ENCODE measurements at regions not wholly inside any gene's neighbourhood (a gene's known extent, or its start where the extent isn't known, plus 50 kb on each side); places are given as distances from the start of the nearest gene placed in this dataset.
"Not testable (repeated sequence)": the region's sequence is repeated elsewhere in the genome, so short reads cannot be mapped to it uniquely, and the experiment has no call there.

DNA sequence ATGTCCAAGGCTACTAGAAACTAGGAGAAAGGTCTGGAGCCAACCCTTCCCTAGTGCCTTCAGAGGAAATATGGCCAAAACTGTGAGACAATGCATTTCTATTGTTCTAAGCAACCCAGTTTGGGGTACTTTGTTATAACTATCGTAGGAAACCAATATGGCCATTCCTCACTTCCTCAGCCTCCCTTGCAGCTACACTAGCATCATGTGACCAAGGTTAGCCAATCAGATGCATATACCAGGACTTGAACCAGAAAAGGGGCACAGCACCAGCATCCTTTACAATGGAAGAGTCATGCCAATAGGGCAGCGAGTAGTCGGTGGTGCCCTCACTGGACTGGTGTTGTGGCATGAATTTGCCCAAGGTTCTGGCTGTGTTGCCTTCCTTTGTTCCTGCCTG lies 464.0 kb downstream of the TMEM114 start:
- Histone ChIP-seq H4K20me1 (ENCODE audit: insufficient read depth, low read length) (no peaks in the 10 kb centered on the region), H2AFZ (ENCODE audit: low read length) (no peak overlapping the region), H3K4me3 (ENCODE audit: low read depth, low read length, poor library complexity, severe bottlenecking) (no peak overlapping the region), H3K79me2 (ENCODE audit: insufficient read depth, low read depth, low read length) (no peaks in the 10 kb centered on the region), H3K9me2 (ENCODE audit: insufficient read depth, low read length) (no peaks in the 10 kb centered on the region), H3K27ac (ENCODE audit: low read depth, low read length, poor library complexity, severe bottlenecking) (no peak overlapping the region), H3K4me2 (ENCODE audit: low read length) (no peak overlapping the region), H3K36me3 (ENCODE audit: insufficient read depth, low read length) (no peaks in the 10 kb centered on the region), H3K4me1 (ENCODE audit: insufficient read depth, low read length, poor library complexity, severe bottlenecking) (no peaks in the 10 kb centered on the region), H3K9me3 (ENCODE audit: low read length) (no peaks in the 10 kb centered on the region)
- TF ChIP-seq, protein P1, sequence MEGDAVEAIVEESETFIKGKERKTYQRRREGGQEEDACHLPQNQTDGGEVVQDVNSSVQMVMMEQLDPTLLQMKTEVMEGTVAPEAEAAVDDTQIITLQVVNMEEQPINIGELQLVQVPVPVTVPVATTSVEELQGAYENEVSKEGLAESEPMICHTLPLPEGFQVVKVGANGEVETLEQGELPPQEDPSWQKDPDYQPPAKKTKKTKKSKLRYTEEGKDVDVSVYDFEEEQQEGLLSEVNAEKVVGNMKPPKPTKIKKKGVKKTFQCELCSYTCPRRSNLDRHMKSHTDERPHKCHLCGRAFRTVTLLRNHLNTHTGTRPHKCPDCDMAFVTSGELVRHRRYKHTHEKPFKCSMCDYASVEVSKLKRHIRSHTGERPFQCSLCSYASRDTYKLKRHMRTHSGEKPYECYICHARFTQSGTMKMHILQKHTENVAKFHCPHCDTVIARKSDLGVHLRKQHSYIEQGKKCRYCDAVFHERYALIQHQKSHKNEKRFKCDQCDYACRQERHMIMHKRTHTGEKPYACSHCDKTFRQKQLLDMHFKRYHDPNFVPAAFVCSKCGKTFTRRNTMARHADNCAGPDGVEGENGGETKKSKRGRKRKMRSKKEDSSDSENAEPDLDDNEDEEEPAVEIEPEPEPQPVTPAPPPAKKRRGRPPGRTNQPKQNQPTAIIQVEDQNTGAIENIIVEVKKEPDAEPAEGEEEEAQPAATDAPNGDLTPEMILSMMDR (conservative IDR thresholded peaks at IDR 0.05; ENCODE audit: low read length): no peak
- no peak for TF ChIP-seq EZH2phosphoT487 (IDR thresholded peaks at IDR 0.05; ENCODE audit: borderline replicate concordance, low read depth, low read length)
- ChIA-PET CTCF (ENCODE audit: unreplicated experiment) (no interaction called here), POLR2A (no interaction called here)
- no peak for DNase-seq (ENCODE audit: low spot score)
- no TSS peak for BruUV-seq (replicated peaks)
- intact Hi-C loops (cut with micrococcal nuclease; ENCODE audit: unreplicated experiment): no loop called here

DNA sequence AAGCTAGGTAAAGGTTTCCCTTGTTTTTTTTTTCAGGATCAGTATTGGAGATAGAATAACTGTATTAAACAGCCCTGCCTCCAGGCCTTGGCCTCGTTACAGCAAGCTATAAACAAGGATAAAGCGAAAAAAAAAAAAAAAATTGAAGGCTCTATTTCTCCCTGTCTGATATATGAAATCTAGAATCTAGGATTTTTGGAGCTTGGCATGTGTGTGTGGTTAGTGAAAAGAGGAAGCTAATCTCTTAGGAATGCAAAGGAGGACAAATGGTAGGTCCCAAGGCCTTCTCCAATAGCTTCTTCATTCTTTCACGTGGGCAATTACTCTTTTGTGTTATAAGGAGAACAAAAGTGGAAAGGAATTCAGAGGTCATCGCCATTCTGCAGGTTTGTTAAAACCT lies 470.3 kb downstream of the TMEM114 start:
- Histone ChIP-seq H3K9me2 (ENCODE audit: insufficient read depth, low read length) (no peaks in the 10 kb centered on the region), H4K20me1 (ENCODE audit: insufficient read depth, low read length) (no peaks in the 10 kb centered on the region), H3K4me1 (ENCODE audit: insufficient read depth, low read length, poor library complexity, severe bottlenecking) (no peaks in the 10 kb centered on the region), H3K79me2 (ENCODE audit: insufficient read depth, low read depth, low read length) (no peaks in the 10 kb centered on the region), H3K27ac (ENCODE audit: low read depth, low read length, poor library complexity, severe bottlenecking) (no peak overlapping the region), H3K36me3 (ENCODE audit: insufficient read depth, low read length) (no peaks in the 10 kb centered on the region), H3K4me3 (ENCODE audit: low read depth, low read length, poor library complexity, severe bottlenecking) (no peak overlapping the region), H3K4me2 (ENCODE audit: low read length) (no peak overlapping the region), H2AFZ (ENCODE audit: low read length) (no peak overlapping the region), H3K9me3 (ENCODE audit: low read length) (no peaks in the 10 kb centered on the region)
- no TSS peak for BruUV-seq (replicated peaks)
- POLR2A ChIA-PET: interaction anchor here (1.3 kb wide), 1 partner anchor 10 kb away, joined by 4 read pairs; no protein-coding TSS in a partner anchor
- DNase-seq (ENCODE audit: low spot score): no peak
- CTCF ChIA-PET (ENCODE audit: unreplicated experiment): interaction anchor here (0.7 kb wide), 1 partner anchor 1369 kb away, joined by 3 read pairs; no protein-coding TSS in a partner anchor
- TF ChIP-seq EZH2phosphoT487 (IDR thresholded peaks at IDR 0.05; ENCODE audit: borderline replicate concordance, low read depth, low read length): no peak
- TF ChIP-seq, protein P1 (conservative IDR thresholded peaks at IDR 0.05; ENCODE audit: low read length): no peak
- intact Hi-C loops (cut with micrococcal nuclease; ENCODE audit: unreplicated experiment): no loop called here

DNA sequence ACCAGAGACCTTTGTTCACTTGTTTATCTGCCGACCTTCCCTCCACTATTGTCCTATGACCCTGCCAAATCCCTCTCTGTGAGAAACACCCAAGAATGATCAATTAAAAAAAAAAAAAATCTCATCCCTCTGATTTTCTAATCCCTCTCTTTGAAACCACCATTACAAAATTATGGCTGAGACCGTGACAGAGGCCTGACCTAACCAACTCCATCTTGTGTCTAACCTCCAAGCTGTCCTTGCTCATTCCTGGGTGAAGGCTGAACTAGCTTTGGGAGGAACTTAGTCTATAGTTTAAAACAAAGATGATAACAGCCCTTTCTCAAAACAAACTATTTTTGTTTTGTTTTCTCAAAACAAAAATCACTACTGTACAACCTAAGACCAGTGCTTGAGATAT lies 474.5 kb downstream of the TMEM114 start:
- no peak overlapping the region for H3K4me3 ChIP-seq (ENCODE audit: low read depth, low read length, poor library complexity, severe bottlenecking)
- no peaks in the 10 kb centered on the region for H3K79me2 ChIP-seq (ENCODE audit: insufficient read depth, low read depth, low read length)
- no peaks in the 10 kb centered on the region for H3K36me3 ChIP-seq (ENCODE audit: insufficient read depth, low read length)
- H2AFZ ChIP-seq (ENCODE audit: low read length): no peak overlapping the region
- TF ChIP-seq EZH2phosphoT487 (IDR thresholded peaks at IDR 0.05; ENCODE audit: borderline replicate concordance, low read depth, low read length): no peak
- TF ChIP-seq, protein P1 (conservative IDR thresholded peaks at IDR 0.05; ENCODE audit: low read length): no peak
- POLR2A ChIA-PET: no interaction called here
- H3K9me2 ChIP-seq (ENCODE audit: insufficient read depth, low read length): no peaks in the 10 kb centered on the region
- H3K27ac ChIP-seq (ENCODE audit: low read depth, low read length, poor library complexity, severe bottlenecking): no peak overlapping the region
- BruUV-seq (replicated peaks): no TSS peak
- no peaks in the 10 kb centered on the region for H3K4me1 ChIP-seq (ENCODE audit: insufficient read depth, low read length, poor library complexity, severe bottlenecking)
- no peak overlapping the region for H3K4me2 ChIP-seq (ENCODE audit: low read length)
- no peaks in the 10 kb centered on the region for H3K9me3 ChIP-seq (ENCODE audit: low read length)
- CTCF ChIA-PET (ENCODE audit: unreplicated experiment): no interaction called here
- no peaks in the 10 kb centered on the region for H4K20me1 ChIP-seq (ENCODE audit: insufficient read depth, low read length)
- DNase-seq (ENCODE audit: low spot score): no peak
- intact Hi-C loops (cut with micrococcal nuclease; ENCODE audit: unreplicated experiment): no loop called here

DNA sequence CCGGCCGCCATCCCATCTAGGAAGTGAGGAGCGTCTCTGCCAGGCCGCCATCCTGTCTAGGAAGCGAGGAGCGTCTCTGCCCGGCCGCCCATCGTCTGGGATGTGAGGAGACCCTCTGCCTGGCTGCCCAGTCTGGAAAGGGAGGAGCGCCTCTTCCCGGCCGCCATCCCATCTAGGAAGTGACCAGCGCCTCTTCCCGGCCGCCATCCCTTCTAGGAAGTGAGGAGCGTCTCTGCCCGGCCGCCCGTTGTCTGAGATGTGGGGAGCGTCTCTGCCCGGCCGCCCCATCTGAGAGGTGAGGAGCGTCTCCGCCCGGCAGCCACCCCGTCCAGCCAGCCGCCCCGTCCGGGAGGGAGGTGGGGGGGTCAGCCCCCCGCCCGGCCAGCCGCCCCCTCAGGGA lies 475.4 kb downstream of the TMEM114 start:
- H3K9me3 ChIP-seq (ENCODE audit: low read length); BruUV-seq (replicated peaks); H3K27ac ChIP-seq (ENCODE audit: low read depth, low read length, poor library complexity, severe bottlenecking); H3K79me2 ChIP-seq (ENCODE audit: insufficient read depth, low read depth, low read length); H3K4me1 ChIP-seq (ENCODE audit: insufficient read depth, low read length, poor library complexity, severe bottlenecking); DNase-seq (ENCODE audit: low spot score); H3K4me3 ChIP-seq (ENCODE audit: low read depth, low read length, poor library complexity, severe bottlenecking); H3K36me3 ChIP-seq (ENCODE audit: insufficient read depth, low read length); CTCF ChIA-PET (ENCODE audit: unreplicated experiment); H2AFZ ChIP-seq (ENCODE audit: low read length); H3K4me2 ChIP-seq (ENCODE audit: low read length); H3K9me2 ChIP-seq (ENCODE audit: insufficient read depth, low read length); intact Hi-C loops (cut with micrococcal nuclease; ENCODE audit: unreplicated experiment); POLR2A ChIA-PET; H4K20me1 ChIP-seq (ENCODE audit: insufficient read depth, low read length): not testable (repeated sequence)

Measured in OCI-LY7 (cell line).